PC-9 (cell line): ENCODE measurements at regions not wholly inside any gene's neighbourhood (a gene's known extent, or its start where the extent isn't known, plus 50 kb on each side); places are given as distances from the start of the nearest gene placed in this dataset.

ENCODE experiments used
- BruUV-seq: library from RNA; stranded (reverse); fragments of 400-500 nt; replicated peaks from 2 replicates; lab custom pipeline; 2021; lab: Mats Ljungman, UMichigan
- CTCF ChIA-PET: fragments of 300-600 bp; sonication (Branson Sonifier 250); formaldehyde crosslinking; loops from one replicate; lab custom pipeline; 2022; ENCODE audit warnings: antibody characterized with exemption; lab: Charles Lee
- POLR2A ChIA-PET: fragments of 300-600 bp; sonication (Branson Sonifier 250); formaldehyde crosslinking; loops from one replicate; lab custom pipeline; 2022; ENCODE audit warnings: antibody characterized with exemption; ENCODE audit not compliant: unreplicated experiment; lab: Charles Lee
- DNase-seq, 2 experiments: peaks; one replicate each; pipeline versions ENCODE4 v3.0.0 to v3.0.0-alpha.2; 2015 to 2022; ENCODE audit warnings: mixed read lengths in 1 of 2
- H2AFZ ChIP-seq: fragments of 200-600 bp; sonication (generic); 2 replicates; pipeline ENCODE4 v1.8.1; 2017; ENCODE audit warnings: antibody characterized with exemption
- H3F3A ChIP-seq: fragments of 200-600 bp; sonication (generic); 2 replicates; pipeline ENCODE4 v1.8.1; 2017; ENCODE audit warnings: antibody characterized with exemption, mild to moderate bottlenecking, low read depth; ENCODE audit not compliant: insufficient read depth
- H3K27ac ChIP-seq: fragments of 200-600 bp; sonication (generic); 2 replicates; pipeline ENCODE4 v1.6.1; 2016; ENCODE audit warnings: mixed run types
- H3K27me3 ChIP-seq: fragments of 200-600 bp; sonication (generic); 2 replicates; pipeline ENCODE4 v1.6.1; 2016; ENCODE audit warnings: low read depth, mixed run types; ENCODE audit not compliant: insufficient read depth
- H3K36me3 ChIP-seq: fragments of 200-600 bp; sonication (generic); 2 replicates; pipeline ENCODE4 v1.6.1; 2016; ENCODE audit warnings: low read depth, mixed run types
- H3K4me1 ChIP-seq: fragments of 200-600 bp; sonication (generic); replicated peaks from 2 replicates; pipeline ENCODE4 v1.6.1; 2016; ENCODE audit warnings: mixed run types; ENCODE audit not compliant: insufficient read depth
- H3K4me2 ChIP-seq: fragments of 200-600 bp; sonication (generic); 2 replicates; pipeline ENCODE4 v1.6.1; 2017; ENCODE audit warnings: mixed run types
- H3K4me3 ChIP-seq: fragments of 200-600 bp; sonication (generic); 2 replicates; pipeline ENCODE4 v1.6.1; 2016; ENCODE audit warnings: mixed run types
- H3K79me2 ChIP-seq: fragments of 200-600 bp; sonication (generic); 2 replicates; pipeline ENCODE4 v1.6.1; 2017; ENCODE audit warnings: low read depth, mixed run types
- H3K9me2 ChIP-seq: fragments of 200-600 bp; sonication (generic); 2 replicates; pipeline ENCODE4 v1.8.1; 2017; ENCODE audit warnings: mild to moderate bottlenecking; ENCODE audit not compliant: insufficient read depth
- H3K9me3 ChIP-seq: fragments of 200-600 bp; sonication (generic); 2 replicates; pipeline ENCODE4 v1.8.1; 2016; ENCODE audit warnings: low read depth; ENCODE audit not compliant: insufficient read depth
- H4K20me1 ChIP-seq: fragments of 200-600 bp; sonication (generic); 2 replicates; pipeline ENCODE4 v1.8.1; 2017; ENCODE audit not compliant: insufficient read depth
- CTCF ChIP-seq: fragments of 200-600 bp; sonication (generic); conservative IDR thresholded peaks from 2 replicates; pipeline ENCODE4 v1.6.1; 2017; ENCODE audit warnings: mixed run types, antibody characterized with exemption, mild to moderate bottlenecking, moderate library complexity
- EZH2 ChIP-seq: fragments of 200-600 bp; sonication (generic); IDR thresholded peaks from 2 replicates; pipeline ENCODE4 v1.8.0; 2017; ENCODE audit warnings: antibody characterized with exemption, low read depth
- intact Hi-C: fragments of 100-400 bp; cut with micrococcal nuclease; formaldehyde crosslinking; loops from one replicate; pipeline ENCODE4 v1.10.0; 2022; ENCODE audit not compliant: unreplicated experiment

- Histone ChIP-seq H3K4me2 (no peak overlapping the region), H2AFZ (no peak overlapping the region)
These were observed 227.4 kb downstream of the UACA start for GRCh38 chr15:70535955-70536338.

GRCh38 chr15:70535071-70535954 is 228.0 kb downstream of the UACA start:
- no peaks in the 10 kb centered on the region for H3K79me2 ChIP-seq
- H3F3A ChIP-seq = 0 out of 2 replicates have a peak, but pooled peaks cover 2% of the 10 kb centered on the region
- no peak overlapping the region for H3K4me3 ChIP-seq
- H3K27ac ChIP-seq = no peak overlapping the region
- ChIA-PET CTCF (interaction anchor here (0.6 kb wide), 1 partner anchor 108 kb away, joined by 4 read pairs; no protein-coding TSS in a partner anchor), POLR2A (no interaction called here)
- no peak overlapping the region for H2AFZ ChIP-seq
- BruUV-seq = no TSS peak
- H3K4me1 ChIP-seq = peaks cover 13% of the 10 kb centered on the region
- H3K9me3 ChIP-seq = no peaks in the 10 kb centered on the region
- no peaks in the 10 kb centered on the region for H3K9me2 ChIP-seq
- H3K4me2 ChIP-seq = no peak overlapping the region
- TF ChIP-seq CTCF (no peak), EZH2 (no peak)
- DNase-seq = no peak
- no peaks in the 10 kb centered on the region for H3K36me3 ChIP-seq
- intact Hi-C loops = no loop called here
- H3K27me3 ChIP-seq = no peaks in the 10 kb centered on the region
- no peaks in the 10 kb centered on the region for H4K20me1 ChIP-seq

More at GRCh38 chr15:70535955-70536338, 227.4 kb downstream of the UACA start:
- intact Hi-C loops = no loop called here
- Histone ChIP-seq H3K4me1 (peaks cover 13% of the 10 kb centered on the region), H3K79me2 (no peaks in the 10 kb centered on the region), H3K36me3 (no peaks in the 10 kb centered on the region), H3K9me3 (no peaks in the 10 kb centered on the region), H3K27ac (no peak overlapping the region), H4K20me1 (no peaks in the 10 kb centered on the region), H3K27me3 (no peaks in the 10 kb centered on the region), H3K4me3 (no peak overlapping the region), H3K9me2 (no peaks in the 10 kb centered on the region), H3F3A (0 out of 2 replicates have a peak, but pooled peaks cover 2% of the 10 kb centered on the region)
- no peak for TF ChIP-seq EZH2
- no peak for TF ChIP-seq CTCF
- BruUV-seq = no TSS peak
- CTCF ChIA-PET = no interaction called here
- DNase-seq = no peak
- POLR2A ChIA-PET = no interaction called here

GRCh38 chr15:70533931-70534742 is 229.2 kb downstream of the UACA start:
- BruUV-seq = no TSS peak
- Histone ChIP-seq H3K4me3 (no peak overlapping the region), H3K27me3 (no peaks in the 10 kb centered on the region), H3K27ac (no peak overlapping the region), H3K9me2 (no peaks in the 10 kb centered on the region), H3K9me3 (no peaks in the 10 kb centered on the region), H3K79me2 (no peaks in the 10 kb centered on the region), H3F3A (0 out of 2 replicates have a peak, but pooled peaks cover 2% of the 10 kb centered on the region), H4K20me1 (no peaks in the 10 kb centered on the region), H3K36me3 (no peaks in the 10 kb centered on the region), H3K4me2 (no peak overlapping the region), H2AFZ (no peak overlapping the region), H3K4me1 (peaks cover 13% of the 10 kb centered on the region)
- CTCF ChIA-PET = interaction anchor here (0.6 to 0.8 kb wide), 2 partner anchors 29 to 110 kb away, joined by 4 to 25 read pairs; no protein-coding TSS in a partner anchor
- TF ChIP-seq EZH2 = no peak
- TF ChIP-seq CTCF = no peak
- intact Hi-C loops = no loop called here
- POLR2A ChIA-PET = no interaction called here
- DNase-seq = no peak
